Ovary (tissue), 3 donors: ENCODE measurements at regions not wholly inside any gene's neighbourhood (a gene's known extent, or its start where the extent isn't known, plus 50 kb on each side); places are given as distances from the start of the nearest gene placed in this dataset.

Experiments
- CTCF ChIP-seq, 3 donors: fragments of 450-650 bp in 2 of 3; fragments of 200-600 bp in 1 of 3; IDR thresholded peaks; one replicate each; pipeline versions ENCODE4 v1.5.1 to v1.8.0; 2016 to 2022; ENCODE audit warnings: antibody characterized with exemption in 3 of 3, mild to moderate bottlenecking in 1 of 3
- POLR2A ChIP-seq: fragments of 450-650 bp; IDR thresholded peaks from one replicate; pipeline ENCODE4 v1.6.1; 2017; ENCODE audit warnings: antibody characterized with exemption, mild to moderate bottlenecking, moderate library complexity
- donor health status: DM: no; HTN: no; CAD: no.

GRCh38 chr11:127607487-127608085 lies 607.0 kb upstream of the KIRREL3 start:
- no peak for TF ChIP-seq CTCF (IDR thresholded peaks at IDR 0.05)
- TF ChIP-seq POLR2A, result no peak
